Common myeloid progenitor, CD34-positive (primary cell): ENCODE measurements at regions not wholly inside any gene's neighbourhood (a gene's known extent, or its start where the extent isn't known, plus 50 kb on each side); places are given as distances from the start of the nearest gene placed in this dataset.
"Not testable (repeated sequence)": the region's sequence is repeated elsewhere in the genome, so short reads cannot be mapped to it uniquely, and the experiment has no call there.

Experiments used
- CTCF ChIA-PET: fragments of 350-600 bp; sonication (Branson Sonifier 250); formaldehyde crosslinking; loops from one replicate; lab custom pipeline; 2021; ENCODE audit warnings: antibody characterized with exemption; lab: Charles Lee
- POLR2A ChIA-PET: fragments of 350-600 bp; sonication (Branson Sonifier 250); formaldehyde crosslinking; loops from one replicate; lab custom pipeline; 2021; ENCODE audit warnings: antibody characterized with exemption; lab: Charles Lee
- DNase-seq, 3 donors: peaks; one replicate each; pipeline versions ENCODE4 v3.0.0 to v3.0.0-alpha.2; 2013
- H3K27ac ChIP-seq, 2 experiments: 1 replicate in 1 of 2; 2 replicates in 1 of 2; pipeline ENCODE4 v1.7.0; 2013; ENCODE audit warnings: inconsistent platforms in 2 of 2, low read length in 2 of 2, mild to moderate bottlenecking in 2 of 2, low read depth in 1 of 2, moderate library complexity in 1 of 2; ENCODE audit not compliant: severe bottlenecking in 2 of 2, insufficient read depth in 1 of 2, poor library complexity in 1 of 2
- H3K27me3 ChIP-seq, 5 experiments: replicated peaks in 2 of 5; 1 replicate in 3 of 5; 2 replicates in 2 of 5; pipeline versions ENCODE4 v1.6.1 to v1.7.0; 2013; ENCODE audit warnings: low read length in 4 of 5, mild to moderate bottlenecking in 2 of 5, moderate library complexity in 2 of 5, inconsistent platforms in 1 of 5; ENCODE audit not compliant: insufficient read depth in 5 of 5, control insufficient read depth in 4 of 5
- H3K36me3 ChIP-seq, 4 experiments: 1 replicate in 2 of 4; 2 replicates in 2 of 4; pipeline versions ENCODE4 v1.6.1 to v1.7.0; 2013; ENCODE audit warnings: low read length in 3 of 4, control low read depth in 1 of 4, mild to moderate bottlenecking in 1 of 4; ENCODE audit not compliant: control insufficient read depth in 4 of 4, insufficient read depth in 4 of 4
- H3K4me1 ChIP-seq, 4 experiments: 1 replicate in 3 of 4; 2 replicates in 1 of 4; pipeline versions ENCODE4 v1.6.1 to v1.7.1; 2013; ENCODE audit warnings: low read length in 3 of 4, mild to moderate bottlenecking in 3 of 4, control low read depth in 1 of 4, inconsistent platforms in 1 of 4, moderate library complexity in 1 of 4; ENCODE audit not compliant: control insufficient read depth in 4 of 4, insufficient read depth in 4 of 4; ENCODE audit errors: control extremely low read depth in 1 of 4
- H3K4me3 ChIP-seq, 7 experiments: 1 replicate in 4 of 7; 2 replicates in 3 of 7; pipeline versions ENCODE4 v1.5.1 to v1.7.0; 2013; ENCODE audit warnings: mild to moderate bottlenecking in 7 of 7, low read length in 6 of 7, moderate library complexity in 6 of 7, inconsistent platforms in 2 of 7, low read depth in 2 of 7, control low read depth in 1 of 7; ENCODE audit not compliant: insufficient read depth in 4 of 7, control insufficient read depth in 1 of 7; ENCODE audit errors: extremely low read depth in 1 of 7
- H3K9me3 ChIP-seq, 5 experiments: 1 replicate in 4 of 5; 2 replicates in 1 of 5; pipeline versions ENCODE4 v1.6.1 to v1.7.1; 2013; ENCODE audit warnings: low read length in 4 of 5, mild to moderate bottlenecking in 2 of 5, inconsistent platforms in 1 of 5, low read depth in 1 of 5, moderate library complexity in 1 of 5; ENCODE audit not compliant: control insufficient read depth in 4 of 5, insufficient read depth in 2 of 5; ENCODE audit errors: control extremely low read depth in 1 of 5
- WGBS: methylation state at CpG from one replicate; pipeline ENCODE4 v1.1.5; 2013; ENCODE audit not compliant: insufficient coverage; 5-methylcytosine and 5-hydroxymethylcytosine counted together

DNA sequence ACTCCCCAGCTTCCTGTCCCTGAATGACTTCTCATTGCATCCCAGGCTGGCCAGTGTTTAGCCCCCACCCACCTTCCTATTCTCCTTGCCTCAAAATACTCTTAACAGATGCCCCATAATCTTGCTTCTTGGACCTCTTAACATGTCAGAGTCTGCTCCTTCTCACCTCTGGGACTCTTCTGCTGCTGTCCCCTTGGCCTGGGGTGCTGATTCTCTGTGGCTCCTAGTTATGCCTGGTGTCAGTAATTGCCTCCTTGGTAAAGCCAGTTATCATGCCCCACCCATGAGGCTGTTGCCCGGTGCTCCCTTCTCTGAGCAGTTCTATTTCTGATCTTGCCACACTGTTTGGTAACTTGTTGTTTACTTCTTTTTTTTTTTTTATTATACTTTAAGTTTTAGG, 256.8 kb downstream of the STIM2 start:
- ChIA-PET POLR2A (no interaction called here), CTCF (no interaction called here)
- no peaks in the 10 kb centered on the region for H3K36me3 ChIP-seq
- no peak overlapping the region for H3K4me3 ChIP-seq
- H3K27ac ChIP-seq = no peak overlapping the region
- DNase-seq = no peak
- no CpG with 5 or more reads among the region's 1 CpG for WGBS
- H3K27me3 ChIP-seq = peaks cover 0 to 4% (median 0%) of the 10 kb centered on the region in 5 experiments
- no peaks in the 10 kb centered on the region for H3K4me1 ChIP-seq
- no peaks in the 10 kb centered on the region for H3K9me3 ChIP-seq

GRCh38 chr4:27119239-27119638, 258.6 kb downstream of the STIM2 start:
- CTCF ChIA-PET = no interaction called here
- Histone ChIP-seq H3K27me3 (peaks cover 0 to 4% (median 0%) of the 10 kb centered on the region in 5 experiments), H3K36me3 (no peaks in the 10 kb centered on the region), H3K4me3 (no peak overlapping the region), H3K9me3 (no peaks in the 10 kb centered on the region), H3K4me1 (no peaks in the 10 kb centered on the region), H3K27ac (no peak overlapping the region)
- POLR2A ChIA-PET = no interaction called here
- no peak for DNase-seq
- WGBS = 100% methylated on average over 2 of the region's 5 CpGs

DNA sequence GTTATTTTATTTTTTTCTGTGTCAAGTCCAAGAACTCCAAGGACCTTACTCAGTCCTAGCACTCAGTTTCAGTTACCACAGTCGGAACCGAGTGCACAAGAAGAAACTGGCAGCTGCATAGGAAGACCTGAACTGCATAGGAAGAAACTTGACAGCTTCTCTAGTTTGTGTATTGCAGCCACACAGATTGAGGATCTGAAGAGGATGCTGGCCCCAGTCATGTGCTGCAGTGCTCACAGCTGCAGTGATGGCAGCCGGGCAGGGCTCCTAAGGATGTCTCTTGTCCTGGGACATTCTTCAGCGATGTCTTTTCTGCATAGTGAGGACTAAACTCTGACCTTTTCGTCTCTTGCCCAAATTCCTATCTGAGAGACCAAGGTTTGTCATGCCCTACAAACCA, 261.2 kb downstream of the STIM2 start:
- no peaks in the 10 kb centered on the region for H3K27me3 ChIP-seq
- no peak overlapping the region for H3K27ac ChIP-seq
- ChIA-PET POLR2A (no interaction called here), CTCF (no interaction called here)
- 93% methylated on average over 5 of the region's 5 CpGs for WGBS
- no peaks in the 10 kb centered on the region for H3K4me1 ChIP-seq
- H3K4me3 ChIP-seq = no peak overlapping the region
- no peaks in the 10 kb centered on the region for H3K36me3 ChIP-seq
- no peak for DNase-seq
- no peaks in the 10 kb centered on the region for H3K9me3 ChIP-seq

DNA sequence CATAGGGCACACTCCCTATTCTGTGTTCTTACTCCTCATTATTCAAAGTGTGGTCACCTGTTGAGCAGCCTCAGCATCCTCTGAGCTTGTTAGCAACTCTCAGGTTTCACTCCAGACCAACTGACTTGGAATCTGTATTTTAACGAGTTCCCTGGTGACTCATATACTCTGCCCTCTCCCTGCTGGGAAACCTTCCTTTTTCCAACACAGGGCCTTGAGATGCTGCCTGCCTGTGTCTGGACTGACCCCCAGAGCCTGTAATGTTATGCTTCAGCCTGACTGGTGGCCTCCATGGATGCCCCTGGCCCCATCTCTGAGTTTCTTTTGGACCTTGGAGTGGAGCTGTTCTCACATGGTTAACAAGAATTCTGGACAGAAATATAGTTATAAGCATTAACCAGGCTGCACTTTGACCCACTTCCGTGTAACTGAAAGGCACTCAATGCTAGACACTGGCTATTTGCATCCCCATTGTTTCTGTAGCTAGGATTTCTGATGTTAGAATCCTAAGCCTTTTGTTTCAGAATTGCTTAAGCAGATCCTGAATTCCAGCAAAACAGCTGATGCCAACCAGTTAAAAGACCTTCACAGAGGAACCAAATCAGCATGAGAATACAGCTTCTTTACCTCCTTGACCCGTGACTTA, 262.6 kb downstream of the STIM2 start:
- H3K27me3 ChIP-seq = peaks cover 0 to 4% (median 0%) of the 10 kb centered on the region in 5 experiments
- no peak for DNase-seq
- no peaks in the 10 kb centered on the region for H3K9me3 ChIP-seq
- CTCF ChIA-PET = interaction anchor here (1.1 kb wide), 1 partner anchor 191 kb away, joined by 3 read pairs; no protein-coding TSS in a partner anchor
- WGBS = 92% methylated on average over 3 of the region's 3 CpGs
- H3K4me1 ChIP-seq = no peaks in the 10 kb centered on the region
- no peaks in the 10 kb centered on the region for H3K36me3 ChIP-seq
- POLR2A ChIA-PET = no interaction called here
- no peak overlapping the region for H3K4me3 ChIP-seq
- H3K27ac ChIP-seq = no peak overlapping the region

DNA sequence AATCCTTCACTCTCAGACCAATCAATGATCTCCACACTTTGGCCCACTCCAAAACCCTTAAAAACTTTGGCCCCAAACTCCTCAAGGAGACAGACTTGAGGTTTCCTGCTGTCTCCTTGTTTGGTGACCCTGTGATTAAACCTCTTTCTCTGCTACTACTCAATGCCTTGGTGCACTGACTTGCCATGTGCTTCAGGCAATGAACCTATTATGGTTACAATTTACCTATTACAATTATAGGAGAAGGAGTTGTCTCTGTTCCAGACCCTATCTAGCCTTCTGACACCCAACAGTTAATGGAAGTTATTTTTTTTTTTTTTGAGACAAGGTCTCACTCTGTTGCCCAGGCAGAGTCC, 263.1 kb downstream of the STIM2 start:
- no peaks in the 10 kb centered on the region for H3K9me3 ChIP-seq
- no peak overlapping the region for H3K4me3 ChIP-seq
- H3K27ac ChIP-seq = no peak overlapping the region
- no peaks in the 10 kb centered on the region for H3K36me3 ChIP-seq
- POLR2A ChIA-PET = no interaction called here
- DNase-seq = no peak
- CTCF ChIA-PET = no interaction called here
- H3K27me3 ChIP-seq = peaks cover 0 to 4% (median 0%) of the 10 kb centered on the region in 5 experiments
- H3K4me1 ChIP-seq = no peaks in the 10 kb centered on the region

GRCh38 chr4:27126895-27127294, 266.3 kb downstream of the STIM2 start:
- H3K36me3 ChIP-seq, H3K4me1 ChIP-seq, H3K4me3 ChIP-seq, H3K27me3 ChIP-seq, H3K9me3 ChIP-seq, CTCF ChIA-PET, POLR2A ChIA-PET, DNase-seq, H3K27ac ChIP-seq: not testable (repeated sequence)
- WGBS = 86% methylated on average over 2 of the region's 4 CpGs

- WGBS = 96% methylated on average over 4 of the region's 5 CpGs
- ChIA-PET CTCF (no interaction called here), POLR2A (no interaction called here)
- Histone ChIP-seq H3K27me3 (peaks cover 0 to 6% (median 0%) of the 10 kb centered on the region in 5 experiments), H3K4me3 (no peak overlapping the region), H3K4me1 (no peaks in the 10 kb centered on the region), H3K9me3 (peaks cover 0 to 1% (median under 1%) of the 10 kb centered on the region in 5 experiments), H3K27ac (no peak overlapping the region), H3K36me3 (no peaks in the 10 kb centered on the region)
- no peak for DNase-seq
Measured at GRCh38 chr4:27128443-27128842, 267.8 kb downstream of the STIM2 start.
